22Rv1 (cell line): ENCODE measurements at regions not wholly inside any gene's neighbourhood (a gene's known extent, or its start where the extent isn't known, plus 50 kb on each side); places are given as distances from the start of the nearest gene placed in this dataset.

Source experiments
- CTCF ChIP-seq: fragments of 450-650 bp; IDR thresholded peaks from 2 replicates; pipeline ENCODE4 v1.5.1; 2017; ENCODE audit warnings: mild to moderate bottlenecking
- ZFX ChIP-seq: fragments of 450-650 bp; IDR thresholded peaks from 2 replicates; pipeline ENCODE4 v1.6.1; 2017; ENCODE audit warnings: antibody characterized with exemption, borderline replicate concordance

GRCh38 chr5:14054965-14055963 lies 87.9 kb upstream of the TRIO start:
- TF ChIP-seq CTCF (no peak), ZFX (no peak)
